MM.1S (cell line): ENCODE measurements at regions not wholly inside any gene's neighbourhood (a gene's known extent, or its start where the extent isn't known, plus 50 kb on each side); places are given as distances from the start of the nearest gene placed in this dataset.

Source experiments
- DNase-seq: peaks from one replicate; pipeline ENCODE4 v3.0.0-alpha.2; 2015
- H2AFZ ChIP-seq: fragments of 300-600 bp; sonication (generic); 2 replicates; pipeline ENCODE4 v1.6.0; 2016; ENCODE audit warnings: antibody characterized with exemption, low read length
- H3F3A ChIP-seq: fragments of 300-600 bp; sonication (generic); 2 replicates; pipeline ENCODE4 v1.6.1; 2016; ENCODE audit warnings: mild to moderate bottlenecking, antibody characterized with exemption, low read length, moderate library complexity, mixed read lengths; ENCODE audit not compliant: insufficient read depth
- H3K27ac ChIP-seq: fragments of 300-600 bp; sonication (generic); 2 replicates; pipeline ENCODE4 v1.5.1; 2016; ENCODE audit warnings: mild to moderate bottlenecking, low read length
- H3K27me3 ChIP-seq: fragments of 300-600 bp; sonication (generic); replicated peaks from 2 replicates; pipeline ENCODE4 v1.6.0; 2016; ENCODE audit warnings: low read length; ENCODE audit not compliant: insufficient read depth
- H3K36me3 ChIP-seq: fragments of 300-600 bp; sonication (generic); replicated peaks from 2 replicates; pipeline ENCODE4 v1.6.1; 2016; ENCODE audit warnings: mild to moderate bottlenecking, low read length, mixed read lengths; ENCODE audit not compliant: insufficient read depth
- H3K4me1 ChIP-seq: fragments of 300-600 bp; sonication (generic); 2 replicates; pipeline ENCODE4 v1.6.1; 2016; ENCODE audit warnings: low read length, mixed read lengths
- H3K4me2 ChIP-seq: fragments of 300-600 bp; sonication (generic); 2 replicates; pipeline ENCODE4 v1.6.0; 2016; ENCODE audit warnings: low read depth, low read length
- H3K4me3 ChIP-seq: fragments of 300-600 bp; sonication (generic); 2 replicates; pipeline ENCODE4 v1.5.1; 2016; ENCODE audit warnings: low read length, mixed read lengths
- H3K79me2 ChIP-seq: fragments of 300-600 bp; sonication (generic); 2 replicates; pipeline ENCODE4 v1.6.1; 2016; ENCODE audit warnings: mixed run types, low read length, mixed read lengths
- H3K9ac ChIP-seq: fragments of 300-600 bp; sonication (generic); 2 replicates; pipeline ENCODE4 v1.6.1; 2016; ENCODE audit warnings: low read length, mixed read lengths
- H3K9me2 ChIP-seq: fragments of 300-600 bp; sonication (generic); replicated peaks from 2 replicates; pipeline ENCODE4 v1.6.1; 2016; ENCODE audit warnings: mild to moderate bottlenecking, low read length, mixed read lengths; ENCODE audit not compliant: insufficient read depth
- H3K9me3 ChIP-seq: fragments of 300-600 bp; sonication (generic); replicated peaks from 2 replicates; pipeline ENCODE4 v1.6.1; 2016; ENCODE audit warnings: mild to moderate bottlenecking, low read length, mixed read lengths; ENCODE audit not compliant: insufficient read depth
- H4K20me1 ChIP-seq: fragments of 300-600 bp; sonication (generic); 2 replicates; pipeline ENCODE4 v1.6.1; 2016; ENCODE audit warnings: mild to moderate bottlenecking, low read length, moderate library complexity, mixed read lengths; ENCODE audit not compliant: insufficient read depth
- CTCF ChIP-seq: fragments of 300-600 bp; sonication (generic); IDR thresholded peaks from 2 replicates; pipeline ENCODE4 v1.5.1; 2016; ENCODE audit warnings: antibody characterized with exemption, low read length, mixed read lengths
- EZH2 ChIP-seq: fragments of 300-600 bp; sonication (generic); optimal IDR thresholded peaks from 2 replicates; pipeline ENCODE3; 2017; ENCODE audit warnings: low read depth, mild to moderate bottlenecking, antibody characterized with exemption, low read length, mixed read lengths
- EZH2phosphoT487 ChIP-seq: fragments of 300-600 bp; sonication (generic); IDR thresholded peaks from 2 replicates; pipeline ENCODE4 v1.6.1; 2018; ENCODE audit warnings: antibody characterized with exemption, low read length

GRCh38 chr10:4296161-4296560, 511.2 kb upstream of the KLF6 start:
- no peaks in the 10 kb centered on the region for H3K36me3 ChIP-seq
- H3K9ac ChIP-seq, result no peak overlapping the region
- no peak for DNase-seq
- no peaks in the 10 kb centered on the region for H3F3A ChIP-seq
- no peak overlapping the region for H3K4me2 ChIP-seq
- no peaks in the 10 kb centered on the region for H3K79me2 ChIP-seq
- H3K9me2 ChIP-seq, result no peaks in the 10 kb centered on the region; the same call in 1 of the 2 replicates
- H3K9me3 ChIP-seq, result no peaks in the 10 kb centered on the region
- H2AFZ ChIP-seq, result no peak overlapping the region
- H3K4me1 ChIP-seq, result peaks cover 7% of the 10 kb centered on the region; the same call in 1 of the 2 replicates
- H4K20me1 ChIP-seq, result no peaks in the 10 kb centered on the region
- TF ChIP-seq EZH2phosphoT487 (no peak), CTCF (no peak)
- no peaks in the 10 kb centered on the region for H3K27me3 ChIP-seq
- no peak overlapping the region for H3K4me3 ChIP-seq
- H3K27ac ChIP-seq, result no peak overlapping the region

DNA sequence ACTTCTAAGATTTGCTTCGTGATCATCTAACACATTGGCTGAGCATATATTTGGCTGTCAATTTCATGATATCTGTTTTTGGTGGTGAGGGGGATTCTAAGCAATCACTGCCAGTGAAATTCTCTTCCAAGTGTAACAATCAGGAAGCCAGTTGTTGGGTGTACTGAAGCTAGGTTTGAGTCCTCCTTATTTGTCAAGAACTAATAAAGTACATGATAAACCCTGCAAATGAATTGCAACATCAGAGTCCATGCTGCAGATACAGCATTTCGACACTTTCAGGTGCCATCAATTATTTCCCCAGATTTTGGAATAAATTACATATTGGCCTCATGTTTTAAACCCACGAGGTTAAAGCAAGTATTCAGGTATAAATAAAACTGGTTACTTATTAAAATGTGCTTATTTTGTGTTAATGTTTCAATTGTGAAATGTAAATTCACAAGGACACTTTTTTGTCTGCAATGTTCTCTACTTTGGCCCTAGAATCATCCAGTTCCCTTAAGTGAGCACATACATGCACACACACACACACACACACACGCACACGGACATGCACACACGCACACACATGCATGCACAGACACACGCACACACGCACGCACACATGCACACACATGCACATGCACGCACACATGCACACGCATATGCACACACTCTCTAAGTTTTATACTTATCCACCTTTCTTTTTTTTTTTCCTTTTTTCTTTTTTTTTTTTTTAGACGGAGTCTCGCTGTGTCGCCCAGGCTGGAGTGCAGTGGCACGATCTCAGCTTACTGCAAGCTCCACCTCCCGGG, 510.2 kb upstream of the KLF6 start:
- H3F3A ChIP-seq, result no peaks in the 10 kb centered on the region
- H3K9ac ChIP-seq, result no peak overlapping the region
- H3K79me2 ChIP-seq, result no peaks in the 10 kb centered on the region
- H3K27me3 ChIP-seq, result no peaks in the 10 kb centered on the region
- no peak overlapping the region for H3K4me2 ChIP-seq
- no peak overlapping the region for H3K27ac ChIP-seq
- H4K20me1 ChIP-seq, result no peaks in the 10 kb centered on the region
- no peak overlapping the region for H3K4me3 ChIP-seq
- H2AFZ ChIP-seq, result no peak overlapping the region
- peaks cover 4% of the 10 kb centered on the region; the same call in 1 of the 2 replicates for H3K4me1 ChIP-seq
- H3K9me3 ChIP-seq, result no peaks in the 10 kb centered on the region
- H3K36me3 ChIP-seq, result no peaks in the 10 kb centered on the region
- TF ChIP-seq EZH2, result no peak
- TF ChIP-seq CTCF, result no peak
- TF ChIP-seq EZH2phosphoT487, result no peak
- no peak for DNase-seq
- no peaks in the 10 kb centered on the region; the same call in 1 of the 2 replicates for H3K9me2 ChIP-seq

DNA sequence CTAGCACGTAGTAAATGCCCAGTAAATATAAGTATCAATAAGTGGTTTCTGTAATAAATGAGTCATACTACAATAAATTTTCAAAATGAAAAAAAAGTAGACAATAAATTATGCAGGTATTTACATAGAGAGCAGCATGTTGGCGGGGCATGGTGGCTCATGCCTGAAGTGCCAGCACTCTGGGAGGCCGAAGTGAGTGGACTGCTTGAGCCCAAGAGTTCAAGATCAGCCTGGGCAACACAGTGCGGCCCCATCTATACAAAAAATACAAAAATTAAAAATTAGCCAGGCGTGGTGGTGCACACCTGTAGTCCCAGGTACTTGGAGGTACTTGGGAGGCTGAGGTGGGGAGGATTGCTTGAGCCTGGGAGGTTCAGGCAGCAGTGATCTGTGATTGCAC, 509.3 kb upstream of the KLF6 start:
- Histone ChIP-seq H3F3A (no peaks in the 10 kb centered on the region), H3K9me3 (no peaks in the 10 kb centered on the region), H3K4me3 (no peak overlapping the region), H3K79me2 (no peaks in the 10 kb centered on the region), H3K36me3 (no peaks in the 10 kb centered on the region), H3K4me2 (no peak overlapping the region), H3K9ac (no peak overlapping the region), H3K4me1 (no peaks in the 10 kb centered on the region), H3K9me2 (no peaks in the 10 kb centered on the region; the same call in 1 of the 2 replicates), H4K20me1 (no peaks in the 10 kb centered on the region), H2AFZ (no peak overlapping the region), H3K27me3 (no peaks in the 10 kb centered on the region), H3K27ac (no peak overlapping the region)
- no peak for DNase-seq
- no peak for TF ChIP-seq EZH2
- TF ChIP-seq EZH2phosphoT487, result no peak
- no peak for TF ChIP-seq CTCF
